Hematopoietic multipotent progenitor cell treated with erythropoietin and hydrocortisone succinate and interleukin-3 and kit ligand, for 17 days (in vitro differentiated cells): ENCODE measurements at regions not wholly inside any gene's neighbourhood (a gene's known extent, or its start where the extent isn't known, plus 50 kb on each side); places are given as distances from the start of the nearest gene placed in this dataset.

Experiments used
- DNase-seq: peaks from one replicate; pipeline ENCODE4 v3.0.0-alpha.2; 2015; ENCODE audit warnings: low spot score

- DNase-seq = no peak
Observed at GRCh38 chr6:165229216-165229615, 80.2 kb downstream of the C6orf118 start.

GRCh38 chr6:165227644-165228329 is 81.6 kb downstream of the C6orf118 start:
- no peak for DNase-seq

GRCh38 chr6:165223736-165224135 is 85.7 kb downstream of the C6orf118 start:
- DNase-seq = no peak

- DNase-seq = no peak
Observed at GRCh38 chr6:165223101-165223500, 86.3 kb downstream of the C6orf118 start.

GRCh38 chr6:165222315-165223025 is 86.9 kb downstream of the C6orf118 start:
- no peak for DNase-seq

GRCh38 chr6:165220045-165220444 is 89.4 kb downstream of the C6orf118 start:
- no peak for DNase-seq

GRCh38 chr6:165219629-165220028 is 89.8 kb downstream of the C6orf118 start:
- DNase-seq = no peak

GRCh38 chr6:165218829-165219228 is 90.6 kb downstream of the C6orf118 start:
- no peak for DNase-seq

- no peak for DNase-seq
Observed at GRCh38 chr6:165206798-165207197, 102.6 kb downstream of the C6orf118 start.

- DNase-seq = no peak
Observed at GRCh38 chr6:165205632-165206031, 103.8 kb downstream of the C6orf118 start.

GRCh38 chr6:165204807-165205545 is 104.4 kb downstream of the C6orf118 start:
- DNase-seq = no peak

- no peak for DNase-seq
Observed at GRCh38 chr6:165200178-165200577, 109.2 kb downstream of the C6orf118 start.

- no peak for DNase-seq
Observed at GRCh38 chr6:165191461-165191860, 117.9 kb downstream of the C6orf118 start.

- DNase-seq = no peak
Observed at GRCh38 chr6:165186441-165187205, 122.8 kb downstream of the C6orf118 start.

- DNase-seq = no peak
Observed at GRCh38 chr6:165186041-165186440, 123.4 kb downstream of the C6orf118 start.

GRCh38 chr6:165184192-165184979 is 125.0 kb downstream of the C6orf118 start:
- no peak for DNase-seq

- no peak for DNase-seq
Observed at GRCh38 chr6:165183496-165184140, 125.8 kb downstream of the C6orf118 start.

GRCh38 chr6:165183071-165183470 is 126.3 kb downstream of the C6orf118 start:
- no peak for DNase-seq

GRCh38 chr6:165181951-165182414 is 127.4 kb downstream of the C6orf118 start:
- DNase-seq = no peak

GRCh38 chr6:165178056-165178455 is 131.3 kb downstream of the C6orf118 start:
- no peak for DNase-seq

GRCh38 chr6:165173484-165173883 is 135.9 kb downstream of the C6orf118 start:
- DNase-seq = no peak
